Fibroblast of pulmonary artery (primary cell): ENCODE measurements at regions not wholly inside any gene's neighbourhood (a gene's known extent, or its start where the extent isn't known, plus 50 kb on each side); places are given as distances from the start of the nearest gene placed in this dataset.

Experiments used
- DNase-seq: peaks from one replicate; pipeline ENCODE4 v3.0.0-alpha.2; 2010; ENCODE audit warnings: low read depth
- H3K4me3 ChIP-seq: replicated peaks from 2 replicates; pipeline ENCODE4 v1.5.1; 2011; ENCODE audit warnings: low read depth, mild to moderate bottlenecking, control low read depth, low read length, moderate library complexity
- TF ChIP-seq, protein P1 (sequence below): IDR thresholded peaks from 2 replicates; pipeline ENCODE4 v1.5.1; 2011; ENCODE audit warnings: mild to moderate bottlenecking, control low read depth, low read length, inconsistent platforms; ENCODE audit errors: missing control alignments

DNA sequence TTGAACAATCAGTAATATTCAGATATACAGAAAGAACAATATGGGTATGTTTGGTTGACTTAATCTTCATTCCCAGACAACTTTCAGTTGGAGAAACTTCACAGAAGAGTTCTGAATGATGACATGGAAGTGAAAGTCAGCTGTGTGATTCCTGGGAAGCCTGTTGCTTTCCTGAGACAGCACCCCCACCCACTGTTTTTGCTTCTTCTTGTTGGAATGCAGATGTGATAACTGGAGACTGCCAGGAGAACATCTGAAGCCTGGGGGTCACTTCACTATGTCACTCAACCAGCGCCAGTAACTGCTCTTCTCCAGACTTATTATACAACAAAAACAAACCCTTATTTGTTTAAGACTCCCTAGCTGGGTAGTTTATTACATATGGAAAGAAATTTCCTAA lies 599.4 kb downstream of the ZIC1 start:
- TF ChIP-seq, protein P1, sequence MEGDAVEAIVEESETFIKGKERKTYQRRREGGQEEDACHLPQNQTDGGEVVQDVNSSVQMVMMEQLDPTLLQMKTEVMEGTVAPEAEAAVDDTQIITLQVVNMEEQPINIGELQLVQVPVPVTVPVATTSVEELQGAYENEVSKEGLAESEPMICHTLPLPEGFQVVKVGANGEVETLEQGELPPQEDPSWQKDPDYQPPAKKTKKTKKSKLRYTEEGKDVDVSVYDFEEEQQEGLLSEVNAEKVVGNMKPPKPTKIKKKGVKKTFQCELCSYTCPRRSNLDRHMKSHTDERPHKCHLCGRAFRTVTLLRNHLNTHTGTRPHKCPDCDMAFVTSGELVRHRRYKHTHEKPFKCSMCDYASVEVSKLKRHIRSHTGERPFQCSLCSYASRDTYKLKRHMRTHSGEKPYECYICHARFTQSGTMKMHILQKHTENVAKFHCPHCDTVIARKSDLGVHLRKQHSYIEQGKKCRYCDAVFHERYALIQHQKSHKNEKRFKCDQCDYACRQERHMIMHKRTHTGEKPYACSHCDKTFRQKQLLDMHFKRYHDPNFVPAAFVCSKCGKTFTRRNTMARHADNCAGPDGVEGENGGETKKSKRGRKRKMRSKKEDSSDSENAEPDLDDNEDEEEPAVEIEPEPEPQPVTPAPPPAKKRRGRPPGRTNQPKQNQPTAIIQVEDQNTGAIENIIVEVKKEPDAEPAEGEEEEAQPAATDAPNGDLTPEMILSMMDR, result no peak
- DNase-seq, result no peak

DNA sequence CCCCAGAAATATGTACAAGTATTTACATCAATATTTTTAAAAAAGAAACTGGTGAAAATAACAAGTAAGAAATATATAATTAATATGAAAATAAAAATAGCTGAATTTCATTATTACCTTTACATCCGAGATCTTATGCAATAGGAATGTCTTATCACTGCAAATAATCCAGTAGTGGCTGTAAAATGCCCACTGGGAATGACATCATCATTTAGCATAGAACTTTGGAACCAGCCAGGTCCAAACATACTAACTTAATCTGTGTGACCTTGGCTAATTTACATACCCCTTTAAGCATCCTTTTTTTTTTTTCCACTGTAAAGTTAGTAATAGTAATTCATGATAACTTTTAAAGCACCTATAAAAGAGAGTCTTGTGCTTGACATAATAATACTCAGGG lies 611.7 kb downstream of the ZIC1 start:
- TF ChIP-seq, protein P1, result no peak
- H3K4me3 ChIP-seq, result no peak overlapping the region
- no peak for DNase-seq

More for the DNA sequence above, 599.4 kb downstream of the ZIC1 start:
- no peak overlapping the region for H3K4me3 ChIP-seq

DNA sequence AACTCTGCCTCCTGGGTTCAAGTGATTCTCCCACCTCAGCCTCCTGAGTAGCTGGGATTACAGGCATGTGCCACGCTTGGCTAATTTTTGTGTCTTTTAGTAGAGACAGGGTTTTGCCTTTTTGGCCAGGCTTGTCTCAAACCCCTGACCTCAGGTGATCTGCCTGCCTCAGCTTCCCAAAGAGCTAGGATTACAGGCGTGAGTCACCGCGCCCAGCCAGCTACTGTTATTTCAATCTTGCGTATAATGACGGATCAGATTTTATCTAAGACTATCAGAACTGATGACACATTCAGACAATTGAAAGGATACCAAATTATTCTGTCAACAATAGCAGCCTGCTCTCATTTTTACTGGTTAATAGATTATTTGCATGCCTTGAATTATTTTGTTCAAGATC lies 612.2 kb downstream of the ZIC1 start:
- H3K4me3 ChIP-seq, result no peak overlapping the region
- no peak for DNase-seq
- TF ChIP-seq, protein P1, result no peak

DNA sequence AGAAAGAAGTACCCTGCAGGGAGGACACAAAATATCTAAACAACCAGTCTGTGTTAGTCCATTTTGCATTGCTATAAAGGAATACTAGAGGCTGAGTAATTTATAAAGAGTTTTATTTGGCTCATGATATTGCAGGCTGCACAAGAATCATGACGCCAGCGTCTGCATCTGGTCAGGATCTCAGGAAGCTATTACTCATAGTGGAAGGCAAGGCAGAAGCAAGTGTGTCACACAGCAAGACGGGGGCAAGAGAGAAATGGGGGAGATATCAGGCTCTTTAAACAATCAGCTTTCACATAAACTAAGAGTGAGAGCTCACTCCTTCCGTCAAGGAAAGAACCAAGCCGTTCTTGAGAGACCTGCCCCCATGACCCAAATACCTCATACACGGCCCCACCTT lies 614.8 kb downstream of the ZIC1 start:
- TF ChIP-seq, protein P1, result no peak
- peak; percentile 91 for DNase-seq
- no peak overlapping the region for H3K4me3 ChIP-seq

DNA sequence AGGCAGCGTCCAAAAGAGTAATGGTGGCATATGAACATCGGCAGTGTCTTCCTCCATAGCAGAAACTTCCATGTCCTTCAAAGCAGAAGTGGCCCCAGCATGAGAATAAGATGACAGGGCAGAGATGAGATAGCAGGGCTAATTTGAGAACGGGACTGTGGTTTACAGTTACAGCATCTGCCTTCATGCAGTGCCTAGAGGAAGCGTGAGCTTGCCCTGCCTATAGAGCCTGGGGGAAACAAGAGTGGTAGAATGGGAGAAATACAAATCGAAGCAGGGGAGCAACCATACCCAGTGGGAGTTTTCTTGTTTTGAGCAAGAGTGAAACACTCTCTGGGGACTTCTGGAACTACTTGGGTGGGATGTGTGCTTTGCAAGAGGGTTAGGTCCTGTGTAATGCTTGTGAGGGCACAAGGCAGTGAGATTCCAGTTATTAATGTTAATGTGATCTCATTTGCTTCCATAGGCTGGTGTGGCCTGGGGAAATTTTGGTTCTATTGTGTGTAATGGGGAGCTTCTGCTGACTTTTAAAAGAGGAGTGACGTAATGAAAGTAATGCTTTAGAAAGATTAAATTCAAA lies 616.9 kb downstream of the ZIC1 start:
- DNase-seq, result no peak
- no peak overlapping the region for H3K4me3 ChIP-seq
- TF ChIP-seq, protein P1, result no peak

DNA sequence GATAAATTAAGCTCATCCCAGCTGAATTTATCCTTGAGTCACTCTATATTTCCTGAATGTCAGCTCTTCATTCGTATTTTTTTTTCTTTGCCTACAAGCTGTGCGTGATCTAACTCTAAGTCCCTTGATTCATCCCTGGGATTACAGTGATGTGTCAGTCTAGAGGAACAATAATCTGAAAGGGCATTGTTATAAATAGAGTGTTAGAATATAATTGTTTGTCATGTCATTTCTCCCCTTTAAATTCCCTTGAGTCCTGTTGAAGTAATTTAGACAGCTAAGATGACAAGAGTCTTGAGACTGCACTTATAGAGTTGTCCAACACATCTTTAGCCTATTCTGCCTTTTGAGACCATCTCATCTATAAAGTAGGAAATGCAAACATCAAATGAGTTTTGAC lies 621.8 kb downstream of the ZIC1 start:
- no peak overlapping the region for H3K4me3 ChIP-seq
- DNase-seq, result no peak
- TF ChIP-seq, protein P1, result no peak

DNA sequence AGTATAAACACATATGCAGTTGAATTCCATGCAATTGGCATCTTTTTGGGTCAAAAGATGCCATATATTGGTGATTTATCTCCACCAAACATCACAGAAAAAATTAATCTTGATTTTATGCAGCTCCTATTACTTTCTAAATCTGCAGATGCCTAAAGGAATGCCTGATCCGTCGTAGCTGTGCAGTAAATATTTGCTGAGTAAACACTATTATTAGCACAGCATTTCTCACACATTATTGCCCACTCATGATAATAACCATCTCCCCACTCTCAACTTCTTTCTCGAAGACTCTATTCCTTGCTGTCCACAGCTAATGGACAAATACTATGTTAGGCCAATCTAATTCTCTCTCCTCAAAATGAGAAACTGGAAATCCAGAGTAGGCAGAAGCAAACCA lies 625.2 kb downstream of the ZIC1 start:
- DNase-seq, result no peak
- TF ChIP-seq, protein P1, result no peak
- no peak overlapping the region for H3K4me3 ChIP-seq
